ENCODE measurements at regions not wholly inside any gene's neighbourhood (a gene's known extent, or its start where the extent isn't known, plus 50 kb on each side); places are given as distances from the start of the nearest gene placed in this dataset.

GRCh38 chr4:107283587-107284559 lies 247.8 kb upstream of the DKK2 start (continued):
- no peak for TF ChIP-seq NFE2L2 (IDR thresholded peaks at IDR 0.05; ENCODE audit: low read depth, low read length)
- TF ChIP-seq BHLHE40 (IDR thresholded peaks at IDR 0.05; ENCODE audit: low read depth, low read length), result peak; percentile 47

DNA sequence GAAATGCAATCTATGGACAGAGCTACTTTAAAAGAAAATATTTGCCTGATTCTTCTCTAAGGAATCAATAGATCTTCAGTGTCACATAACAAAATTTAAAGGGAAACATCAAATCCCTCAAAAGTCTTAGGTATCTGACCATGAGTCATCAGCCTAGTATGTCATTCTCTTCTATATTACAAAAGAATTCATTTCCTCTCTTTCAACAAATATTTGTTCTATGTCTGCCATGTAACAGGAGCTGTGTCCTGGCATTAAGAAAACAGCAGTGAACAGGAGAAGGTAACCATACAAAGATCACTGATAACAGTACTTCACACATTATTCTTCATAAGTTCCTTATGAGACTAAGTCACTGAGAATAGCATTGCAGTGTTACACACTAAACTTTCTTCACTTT lies 243.6 kb upstream of the DKK2 start:
- intact Hi-C loops (cut with micrococcal nuclease), result loop anchor here (10.0 kb wide), 1 partner anchor 635 kb away; no protein-coding TSS in a partner anchor

More for the DNA sequence above, 243.6 kb upstream of the DKK2 start:
- no peaks in the 10 kb centered on the region for H3K36me3 ChIP-seq (ENCODE audit: control insufficient read depth, insufficient read depth, low read length)
- CTCF ChIA-PET, result no interaction called here
- peak overlapping the region; percentile 68; the same call in 1 of the 2 replicates for H3K18ac ChIP-seq (ENCODE audit: low read depth, low read length)
- DNase-seq (peak; percentile 39), ATAC-seq (ENCODE audit: low read depth) (peak; percentile 36)
- peaks cover 3% of the 10 kb centered on the region; the same call in 1 of the 2 replicates for H3K4me1 ChIP-seq (ENCODE audit: control insufficient read depth, insufficient read depth, low read length)
- BruUV-seq (replicated peaks), result no TSS peak
- no peak overlapping the region for H4K91ac ChIP-seq (ENCODE audit: insufficient read depth, low read depth, low read length)
- no peaks in the 10 kb centered on the region for H3K79me1 ChIP-seq (ENCODE audit: low read depth in 1 of 2, low read length in 2 of 2)
- no peak overlapping the region for H3K56ac ChIP-seq (ENCODE audit: extremely low read depth, insufficient read depth, low read length)
- peak overlapping the region in 1 of 2 experiments; percentile 49; a peak in 1 of 4 replicates for H4K8ac ChIP-seq (ENCODE audit: low read depth in 2 of 2, low read length in 2 of 2)
- no peak overlapping the region for H2AK9ac ChIP-seq (replicated peaks; ENCODE audit: low read depth, low read length, poor library complexity)
- H3K4ac ChIP-seq (ENCODE audit: low read depth, low read length), result peak overlapping the region; percentile 7; the same call in 1 of the 2 replicates
- H3K4me3 ChIP-seq (ENCODE audit: insufficient read depth, low read depth, low read length), result no peak overlapping the region
- H3K27me3 ChIP-seq (ENCODE audit: control insufficient read depth, insufficient read depth, low read length), result no peaks in the 10 kb centered on the region
- peak overlapping the region; percentile 64 for H2BK20ac ChIP-seq (ENCODE audit: low read depth, low read length)
- POLR2A ChIA-PET (ENCODE audit: unreplicated experiment), result no interaction called here
- H4K5ac ChIP-seq (ENCODE audit: low read depth, low read length), result no peak overlapping the region
- H2AK5ac ChIP-seq (ENCODE audit: low read depth, low read length), result no peak overlapping the region
- dilution Hi-C loops (cut with HindIII; ENCODE audit: low sequenced_read_pairs, unreplicated experiment), result no loop called here
- in situ Hi-C loops (cut with MboI; ENCODE audit: low sequenced_read_pairs), result no loop called here
- TF ChIP-seq CEBPB (IDR thresholded peaks at IDR 0.05; ENCODE audit: low read depth, low read length), result no peak
- TF ChIP-seq ELK1 (IDR thresholded peaks at IDR 0.05; ENCODE audit: borderline replicate concordance, low read depth, low read length), result no peak
- TF ChIP-seq MAZ (IDR thresholded peaks at IDR 0.05; ENCODE audit: borderline replicate concordance, low read depth, low read length), result no peak
- TF ChIP-seq BHLHE40 (IDR thresholded peaks at IDR 0.05; ENCODE audit: low read depth, low read length), result no peak
- TF ChIP-seq POLR2A (IDR thresholded peaks at IDR 0.05; ENCODE audit: low read depth, low read length), result no peak
- TF ChIP-seq MXI1 (IDR thresholded peaks at IDR 0.05; ENCODE audit: borderline replicate concordance, low read depth, low read length), result no peak
- peak; percentile 57; the same call in 1 of the 2 replicates for TF ChIP-seq FOS (IDR thresholded peaks at IDR 0.05; ENCODE audit: low read depth, low read length)
- no peak for TF ChIP-seq RCOR1 (IDR thresholded peaks at IDR 0.05; ENCODE audit: insufficient replicate concordance, low read length)
- peak overlapping the region; percentile 47; the same call in 1 of the 2 replicates for H2BK120ac ChIP-seq (ENCODE audit: low read depth, low read length)
- H3K9me3 ChIP-seq (ENCODE audit: control insufficient read depth, insufficient read depth, low read length), result no peaks in the 10 kb centered on the region
- H4K20me1 ChIP-seq (ENCODE audit: insufficient read depth, low read length), result no peaks in the 10 kb centered on the region
- no peak overlapping the region for H3K27ac ChIP-seq (ENCODE audit: insufficient read depth, low read length)
- no peaks in the 10 kb centered on the region for H3K9me1 ChIP-seq (ENCODE audit: insufficient read depth, low read length)
- H3K23ac ChIP-seq (ENCODE audit: low read depth, low read length), result no peak overlapping the region
- H3K14ac ChIP-seq (replicated peaks; ENCODE audit: low read depth, low read length), result no peak overlapping the region
- no peak overlapping the region for H2AFZ ChIP-seq (replicated peaks; ENCODE audit: low read length, poor library complexity)
- peak overlapping the region; percentile 43 for H2BK5ac ChIP-seq (ENCODE audit: low read depth, low read length, poor library complexity, severe bottlenecking)
- no peak overlapping the region for H3K9ac ChIP-seq (ENCODE audit: low read depth, low read length)
- H2BK15ac ChIP-seq (ENCODE audit: low read depth, low read length), result no peak overlapping the region
- H3K4me2 ChIP-seq (ENCODE audit: low read depth, low read length), result peak overlapping the region; percentile 71; the same call in 1 of the 2 replicates
